H1 (cell line): ENCODE measurements at regions not wholly inside any gene's neighbourhood (a gene's known extent, or its start where the extent isn't known, plus 50 kb on each side); places are given as distances from the start of the nearest gene placed in this dataset.

ENCODE experiments used
- CTCF ChIA-PET: fragments of 300-600 bp; sonication (Branson Sonifier 250); formaldehyde crosslinking; loops from one replicate; lab custom pipeline; 2021; ENCODE audit not compliant: partially characterized antibody; lab: Charles Lee
- POLR2A ChIA-PET: fragments of 300-600 bp; sonication (Branson Sonifier 250); formaldehyde crosslinking; loops from one replicate; lab custom pipeline; 2021; ENCODE audit warnings: inconsistent platforms; ENCODE audit not compliant: partially characterized antibody; lab: Charles Lee
- DNase-seq, 2 experiments: peaks; one replicate each; pipeline versions ENCODE4 v3.0.0 to v3.0.0-alpha.2; 2010 to 2022; ENCODE audit warnings: low spot score in 2 of 2, low read depth in 1 of 2, mixed read lengths in 1 of 2
- FAIRE-seq: peaks from 2 replicates; lab custom pipeline; 2011; peaks lifted over from hg19 to GRCh38; lab: Jason Lieb, UNC
- H2AFZ ChIP-seq: 2 replicates; pipeline ENCODE4 v1.8.1; 2012; ENCODE audit warnings: low read length, inconsistent platforms
- H2AK5ac ChIP-seq: 2 replicates; pipeline ENCODE4 v1.6.1; 2013; ENCODE audit warnings: low read depth, low read length
- H2BK120ac ChIP-seq: replicated peaks from 2 replicates; pipeline ENCODE3; 2013; ENCODE audit warnings: low read depth, low read length, inconsistent platforms
- H2BK12ac ChIP-seq: 2 replicates; pipeline ENCODE4 v1.6.1; 2013; ENCODE audit warnings: low read depth, low read length
- H2BK15ac ChIP-seq: 2 replicates; pipeline ENCODE4 v1.6.1; 2013; ENCODE audit warnings: low read length
- H2BK20ac ChIP-seq: 2 replicates; pipeline ENCODE4 v1.6.1; 2013; ENCODE audit warnings: low read length
- H2BK5ac ChIP-seq: 2 replicates; pipeline ENCODE4 v1.6.1; 2013; ENCODE audit warnings: low read depth, low read length
- H3K14ac ChIP-seq: 2 replicates; pipeline ENCODE4 v1.6.1; 2013; ENCODE audit warnings: inconsistent platforms; ENCODE audit not compliant: insufficient read length
- H3K18ac ChIP-seq: 2 replicates; pipeline ENCODE4 v1.6.1; 2013; ENCODE audit warnings: low read length; ENCODE audit errors: extremely low read depth
- H3K23ac ChIP-seq: 2 replicates; pipeline ENCODE4 v1.6.1; 2013; ENCODE audit warnings: inconsistent platforms; ENCODE audit not compliant: insufficient read length
- H3K23me2 ChIP-seq: 2 replicates; pipeline ENCODE4 v1.6.1; 2013; ENCODE audit warnings: low read depth, low read length
- H3K27ac ChIP-seq: 2 replicates; pipeline ENCODE4 v1.6.1; 2011; ENCODE audit warnings: low read depth, low read length, inconsistent platforms
- H3K27me3 ChIP-seq, 4 experiments: replicated peaks in 1 of 4; 1 replicate in 1 of 4; 2 replicates in 3 of 4; pipeline versions ENCODE4 v1.6.1 to v1.8.1; 2011 to 2013; ENCODE audit warnings: low read length in 3 of 4, mild to moderate bottlenecking in 3 of 4, inconsistent platforms in 2 of 4, mixed read lengths in 2 of 4, moderate library complexity in 1 of 4; ENCODE audit not compliant: control insufficient read depth in 3 of 4, insufficient read depth in 3 of 4; ENCODE audit errors: extremely low read depth in 1 of 4
- H3K36me3 ChIP-seq, 4 experiments: 2 replicates each; pipeline versions ENCODE4 v1.6.1 to v1.8.1; 2011 to 2013; ENCODE audit warnings: mild to moderate bottlenecking in 4 of 4, low read length in 3 of 4, moderate library complexity in 2 of 4, control low read depth in 1 of 4, inconsistent platforms in 1 of 4; ENCODE audit not compliant: insufficient read depth in 4 of 4, control insufficient read depth in 2 of 4
- H3K4ac ChIP-seq: replicated peaks from 2 replicates; pipeline ENCODE3; 2013; ENCODE audit warnings: low read length, low read depth, mixed read lengths, inconsistent platforms; ENCODE audit not compliant: insufficient read length
- H3K4me1 ChIP-seq, 4 experiments: replicated peaks in 1 of 4; 1 replicate in 1 of 4; 2 replicates in 3 of 4; pipeline versions ENCODE4 v1.6.1 to v1.8.1; 2011 to 2013; ENCODE audit warnings: low read length in 3 of 4, inconsistent platforms in 2 of 4, mixed read lengths in 1 of 4; ENCODE audit not compliant: insufficient read depth in 4 of 4, control insufficient read depth in 3 of 4
- H3K4me2 ChIP-seq, 2 experiments: 2 replicates each; pipeline versions ENCODE4 v1.6.1 to v1.8.1; 2011 to 2013; ENCODE audit warnings: low read depth in 2 of 2, low read length in 2 of 2, control low read depth in 1 of 2, inconsistent platforms in 1 of 2, mild to moderate bottlenecking in 1 of 2; ENCODE audit not compliant: insufficient read depth in 1 of 2
- H3K4me3 ChIP-seq, 4 experiments: fragments of 200-600, 300-600 bp in 1 of 4; sonication (generic), shearing (Covaris generic), sonication (Bioruptor Twin) in 1 of 4; 2 replicates each; pipeline versions ENCODE4 v1.5.1 to v1.8.1; 2011 to 2016; ENCODE audit warnings: low read length in 4 of 4, low read depth in 3 of 4, control low read depth in 2 of 4, inconsistent platforms in 2 of 4, mild to moderate bottlenecking in 2 of 4, mixed read lengths in 1 of 4, moderate library complexity in 1 of 4; ENCODE audit not compliant: insufficient read depth in 2 of 4; ENCODE audit errors: extremely low read depth in 1 of 4
- H3K56ac ChIP-seq: replicated peaks from 2 replicates; pipeline ENCODE3; 2013; ENCODE audit warnings: low read depth, mild to moderate bottlenecking, mixed read lengths, low read length, inconsistent platforms; ENCODE audit not compliant: insufficient read length
- H3K79me1 ChIP-seq: 2 replicates; pipeline ENCODE4 v1.6.1; 2013; ENCODE audit warnings: low read depth, low read length, control low read depth
- H3K79me2 ChIP-seq, 2 experiments: 2 replicates each; pipeline versions ENCODE4 v1.6.1 to v1.8.1; 2012 to 2013; ENCODE audit warnings: low read length in 2 of 2, mild to moderate bottlenecking in 2 of 2, inconsistent platforms in 1 of 2; ENCODE audit not compliant: insufficient read depth in 2 of 2, control insufficient read depth in 1 of 2
- H3K9ac ChIP-seq, 4 experiments: replicated peaks in 1 of 4; 1 replicate in 1 of 4; 2 replicates in 3 of 4; pipeline versions ENCODE4 v1.6.1 to v1.8.1; 2011 to 2013; ENCODE audit warnings: low read depth in 3 of 4, low read length in 3 of 4, control low read depth in 2 of 4, mild to moderate bottlenecking in 2 of 4, moderate library complexity in 2 of 4, inconsistent platforms in 1 of 4; ENCODE audit errors: extremely low read depth in 1 of 4
- H3K9me3 ChIP-seq, 2 experiments: 2 replicates each; pipeline versions ENCODE4 v1.6.1 to v1.8.1; 2012 to 2013; ENCODE audit warnings: mild to moderate bottlenecking in 2 of 2, moderate library complexity in 2 of 2, control low read depth in 1 of 2, inconsistent platforms in 1 of 2, low read depth in 1 of 2, low read length in 1 of 2, mixed read lengths in 1 of 2; ENCODE audit not compliant: insufficient read depth in 2 of 2
- H4K20me1 ChIP-seq, 2 experiments: replicated peaks in 1 of 2; 2 replicates each; pipeline versions ENCODE3 to v1.8.1; 2011 to 2013; ENCODE audit warnings: inconsistent platforms in 2 of 2, low read length in 2 of 2, mild to moderate bottlenecking in 1 of 2; ENCODE audit not compliant: insufficient read depth in 2 of 2, control insufficient read depth in 1 of 2
- H4K5ac ChIP-seq: 2 replicates; pipeline ENCODE4 v1.6.1; 2013; ENCODE audit warnings: low read length, low read depth, mixed read lengths, inconsistent platforms; ENCODE audit not compliant: insufficient read length
- H4K8ac ChIP-seq: 2 replicates; pipeline ENCODE4 v1.8.0; 2013; ENCODE audit warnings: mild to moderate bottlenecking, moderate library complexity, low read length, inconsistent platforms; ENCODE audit not compliant: insufficient read depth; ENCODE audit errors: extremely low read depth
- H4K91ac ChIP-seq: replicated peaks from 2 replicates; pipeline ENCODE3; 2013; ENCODE audit warnings: low read length, mixed read lengths, inconsistent platforms; ENCODE audit not compliant: insufficient read length
- ASH2L ChIP-seq: fragments of 200-600, 300-600 bp; sonication (generic); IDR thresholded peaks from one replicate; pipeline ENCODE4 v1.7.1; 2017; ENCODE audit warnings: low read length
- CBX8 ChIP-seq: fragments of 300-800, 300-1000 bp; sonication (generic); IDR thresholded peaks from 2 replicates; pipeline ENCODE4 v1.7.1; 2016; ENCODE audit warnings: low read depth, low read length, borderline replicate concordance
- POLR2A ChIP-seq, 2 experiments: IDR thresholded peaks; 1 replicate in 1 of 2; 2 replicates in 1 of 2; pipeline ENCODE4 v1.6.1; 2011; ENCODE audit warnings: low read depth in 2 of 2, low read length in 2 of 2, mild to moderate bottlenecking in 2 of 2; ENCODE audit errors: control extremely low read depth in 1 of 2
- SAP30 ChIP-seq: fragments of 300-600 bp; sonication (generic); IDR thresholded peaks from 2 replicates; pipeline ENCODE4 v1.7.1; 2012; ENCODE audit warnings: low read length, moderate library complexity, mild to moderate bottlenecking, inconsistent platforms; ENCODE audit not compliant: insufficient read depth, insufficient replicate concordance
- WGBS, 2 experiments: shearing (Covaris generic) in 1 of 2; methylation state at CpG; one replicate each; pipeline versions ENCODE4 v1.1.6 to v1.1.7; 2013 to 2015; ENCODE audit warnings: low lambda C conversion rate in 2 of 2, mixed read lengths in 2 of 2, inconsistent platforms in 1 of 2, low coverage in 1 of 2, missing lambda C conversion rate in 1 of 2; ENCODE audit not compliant: insufficient replicate concordance in 2 of 2, insufficient coverage in 1 of 2, insufficient read length in 1 of 2; ENCODE audit errors: extremely low coverage in 1 of 2, missing lambda C conversion rate in 1 of 2; 5-methylcytosine and 5-hydroxymethylcytosine counted together

DNA sequence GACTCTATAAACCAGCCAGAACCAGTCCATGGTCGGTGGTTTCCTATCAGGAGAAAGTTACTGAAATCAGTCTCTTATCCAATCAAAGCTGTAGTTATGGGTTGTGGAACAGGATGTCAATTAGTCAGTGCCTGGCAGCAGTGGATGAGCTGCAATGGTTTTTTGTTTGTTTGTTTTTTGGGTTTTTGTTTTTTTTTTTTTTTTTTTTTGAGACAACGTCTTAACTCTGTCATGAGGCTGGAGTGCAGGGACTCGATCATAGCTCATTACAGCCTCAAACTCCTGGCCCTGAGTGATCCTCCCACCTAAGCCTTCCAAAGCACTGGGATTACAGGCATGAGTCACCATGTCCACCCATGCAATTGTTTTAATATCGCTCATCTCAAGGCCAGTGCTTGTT lies 113.3 kb upstream of the CAND1 start:
- Histone ChIP-seq H3K23ac (no peak overlapping the region), H3K4me3 (no peak overlapping the region), H3K23me2 (no peaks in the 10 kb centered on the region), H3K36me3 (no peaks in the 10 kb centered on the region), H2BK20ac (no peak overlapping the region), H3K79me1 (no peaks in the 10 kb centered on the region), H3K18ac (no peak overlapping the region), H2BK12ac (no peak overlapping the region), H2BK15ac (no peak overlapping the region), H2AFZ (no peak overlapping the region), H2AK5ac (no peak overlapping the region), H3K56ac (no peak overlapping the region), H2BK5ac (no peak overlapping the region), H4K91ac (no peak overlapping the region), H3K14ac (no peak overlapping the region), H3K79me2 (no peaks in the 10 kb centered on the region), H4K8ac (no peak overlapping the region), H3K4me1 (no peaks in the 10 kb centered on the region), H3K27me3 (no peaks in the 10 kb centered on the region), H2BK120ac (no peak overlapping the region), H3K4me2 (no peak overlapping the region), H3K27ac (no peak overlapping the region), H3K9me3 (no peaks in the 10 kb centered on the region), H4K5ac (no peak overlapping the region), H3K4ac (no peak overlapping the region), H4K20me1 (no peaks in the 10 kb centered on the region), H3K9ac (no peak overlapping the region)
- DNase-seq, result no peak
- CTCF ChIA-PET, result interaction anchor here (1.1 to 1.9 kb wide), 3 partner anchors 9 to 66 kb away, joined by 4 to 7 read pairs (median 5); no protein-coding TSS in a partner anchor
- no peak for FAIRE-seq
- TF ChIP-seq CBX8 (no peak), SAP30 (no peak), ASH2L (no peak), POLR2A (IDR thresholded peaks at IDR 0.05; ENCODE audit: control extremely low read depth in 1 of 2, low read depth in 2 of 2, low read length in 2 of 2) (no peak)
- POLR2A ChIA-PET, result no interaction called here
- 92% methylated on average over 4 of the region's 4 CpGs; no CpG with 5 or more reads in 1 of the 2 experiments for WGBS, 2 experiments
